HepG2 (cell line): ENCODE measurements at regions not wholly inside any gene's neighbourhood (a gene's known extent, or its start where the extent isn't known, plus 50 kb on each side); places are given as distances from the start of the nearest gene placed in this dataset.

Source experiments
- ATAC-seq: fragments of 200-7000 bp; cut with Tn5 transposase; 3 replicates; pipeline ENCODE4 v1.9.1; 2020; ENCODE audit warnings: mild to moderate bottlenecking, moderate library complexity
- BruUV-seq: library from RNA; stranded (reverse); fragments of 400-500 nt; replicated peaks from 2 replicates; lab custom pipeline; 2021; lab: Mats Ljungman, UMichigan
- CTCF ChIA-PET: fragments of 300-600 bp; formaldehyde crosslinking; extraction: SDS; loops from one replicate; lab custom pipeline; 2021; ENCODE audit warnings: low total read pairs, inconsistent platforms, low intra/inter-chr PET ratio; lab: Yijun Ruan, JAX
- POLR2A ChIA-PET: fragments of 350-600 bp; sonication (Branson Sonifier 250); formaldehyde crosslinking; loops from one replicate; lab custom pipeline; 2020; ENCODE audit warnings: antibody characterized with exemption, inconsistent platforms; lab: Yijun Ruan, JAX
- DNase-seq: peaks from one replicate; pipeline ENCODE4 v3.0.0-alpha.2; 2015; ENCODE audit warnings: low spot score
- FAIRE-seq: peaks from 3 replicates; lab custom pipeline; 2011; peaks lifted over from hg19 to GRCh38; lab: Jason Lieb, UNC
- H2AFZ ChIP-seq: one replicate; pipeline ENCODE4 v1.6.1; 2011; ENCODE audit warnings: low read length, inconsistent platforms
- H3K27ac ChIP-seq: fragments of 300-600 bp; 3 replicates; pipeline ENCODE4 v1.8.0; 2011; ENCODE audit warnings: mixed run types, mild to moderate bottlenecking, mixed read lengths, low read length, inconsistent platforms; ENCODE audit not compliant: insufficient read depth; ENCODE audit errors: extremely low read length
- H3K27me3 ChIP-seq, 2 experiments: fragments of 200-600 bp in 1 of 2; 2 replicates in 1 of 2; 3 replicates in 1 of 2; pipeline versions ENCODE4 v1.6.0 to v1.8.0; 2011; ENCODE audit warnings: low read length in 2 of 2, mild to moderate bottlenecking in 2 of 2, moderate library complexity in 2 of 2, inconsistent platforms in 1 of 2; ENCODE audit not compliant: insufficient read depth in 2 of 2, control insufficient read depth in 1 of 2
- H3K36me3 ChIP-seq, 2 experiments: fragments of 200-600 bp in 1 of 2; replicated peaks in 1 of 2; 2 replicates in 1 of 2; 3 replicates in 1 of 2; pipeline versions ENCODE4 v1.5.1 to v1.8.0; 2011; ENCODE audit warnings: low read length in 2 of 2, inconsistent platforms in 1 of 2; ENCODE audit not compliant: insufficient read depth in 2 of 2, control insufficient read depth in 1 of 2
- H3K4me1 ChIP-seq: 2 replicates; pipeline ENCODE4 v1.5.1; 2012; ENCODE audit warnings: low read length, inconsistent platforms; ENCODE audit not compliant: insufficient read depth
- H3K4me2 ChIP-seq: 2 replicates; pipeline ENCODE4 v1.6.0; 2011; ENCODE audit warnings: low read depth, low read length, inconsistent platforms
- H3K4me3 ChIP-seq, 3 experiments: fragments of 200-600 bp in 1 of 3; sonication (generic), shearing (Covaris generic) in 1 of 3; replicated peaks in 1 of 3; 2 replicates each; pipeline ENCODE4 v1.5.1; 2011 to 2016; ENCODE audit warnings: low read length in 3 of 3, inconsistent platforms in 2 of 3, low read depth in 2 of 3, mild to moderate bottlenecking in 2 of 3, control low read depth in 1 of 3, mixed read lengths in 1 of 3; ENCODE audit not compliant: insufficient read depth in 1 of 3
- H3K79me2 ChIP-seq: one replicate; pipeline ENCODE4 v1.6.1; 2011; ENCODE audit warnings: low read length, inconsistent platforms; ENCODE audit not compliant: insufficient read depth
- H3K9ac ChIP-seq: 2 replicates; pipeline ENCODE4 v1.6.0; 2011; ENCODE audit warnings: mild to moderate bottlenecking, low read depth, low read length, inconsistent platforms; ENCODE audit not compliant: insufficient read depth
- H3K9me3 ChIP-seq: 2 replicates; pipeline ENCODE4 v1.5.1; 2012; ENCODE audit warnings: mild to moderate bottlenecking, low read length
- H4K20me1 ChIP-seq: 2 replicates; pipeline ENCODE4 v1.6.0; 2011; ENCODE audit warnings: inconsistent platforms, mild to moderate bottlenecking, low read length, moderate library complexity; ENCODE audit not compliant: insufficient read depth
- RERE ChIP-seq: IDR thresholded peaks from 2 replicates; pipeline ENCODE4 v1.6.1; 2016; ENCODE audit warnings: low read depth, missing genetic modification reagents, missing compliant biosample characterization
- SMAD1 ChIP-seq: sonication (generic); formaldehyde crosslinking; IDR thresholded peaks from 2 replicates; pipeline ENCODE4 v1.4.0; 2020; ENCODE audit warnings: missing genetic modification reagents, low read depth, mild to moderate bottlenecking, borderline replicate concordance
- TEF ChIP-seq: sonication (generic); formaldehyde crosslinking; IDR thresholded peaks from 2 replicates; pipeline ENCODE4 v1.5.0; 2020; ENCODE audit warnings: missing genetic modification reagents
- ZNF598 ChIP-seq: sonication (generic); formaldehyde crosslinking; IDR thresholded peaks from 2 replicates; pipeline ENCODE4 v1.5.1; 2020; ENCODE audit warnings: mild to moderate bottlenecking, missing genetic modification reagents, borderline replicate concordance
- ZSCAN25 ChIP-seq: sonication (generic); formaldehyde crosslinking; IDR thresholded peaks from 2 replicates; pipeline ENCODE4 v1.8.0; 2022; ENCODE audit warnings: mild to moderate bottlenecking, missing genetic modification reagents
- WGBS: methylation state at CpG from one replicate; pipeline ENCODE4 v1.1.6; 2017; ENCODE audit warnings: low lambda C conversion rate; 5-methylcytosine and 5-hydroxymethylcytosine counted together
- in situ Hi-C: cut with HindIII; loops from 2 replicates; pipeline ENCODE4 v1.10.0; 2017; ENCODE audit warnings: low pct_unique_long_range_greater_than_20kb; ENCODE audit not compliant: extremely low pct_ligation_motif_present
- intact Hi-C: fragments of 100-400 bp; cut with micrococcal nuclease; formaldehyde crosslinking; loops from one replicate; pipeline ENCODE4 v1.10.0; 2022; ENCODE audit not compliant: unreplicated experiment
- TF ChIP-seq, protein P1 (sequence below): sonication (generic); formaldehyde crosslinking; IDR thresholded peaks from 2 replicates; pipeline ENCODE4 v1.4.0; 2020; ENCODE audit warnings: missing genetic modification reagents, low read depth, mild to moderate bottlenecking, borderline replicate concordance
- TF ChIP-seq, protein P2 (sequence below): sonication (generic); formaldehyde crosslinking; conservative IDR thresholded peaks from 2 replicates; pipeline ENCODE4 v1.8.0; 2022; ENCODE audit warnings: mild to moderate bottlenecking, moderate library complexity, missing genetic modification reagents

DNA sequence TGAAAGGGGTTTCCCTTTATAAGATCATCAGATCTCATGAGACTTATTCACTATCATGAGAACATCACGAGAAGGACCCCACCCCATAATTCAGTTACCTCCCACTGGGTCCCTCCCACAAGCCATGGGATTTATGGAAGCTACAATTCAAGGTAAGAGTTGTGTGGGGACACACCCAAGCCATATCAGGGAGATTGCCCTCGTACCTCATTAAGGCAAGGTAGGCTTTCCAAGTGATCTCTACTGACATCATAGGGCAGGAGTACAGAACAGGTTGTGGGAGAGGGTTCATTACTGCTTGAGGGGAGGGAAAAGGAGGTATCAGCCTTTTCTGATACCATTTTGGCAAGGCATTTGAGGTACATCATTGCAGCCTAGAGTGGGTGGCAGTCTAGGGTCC lies 524.6 kb downstream of the PRKD1 start:
- in situ Hi-C loops: no loop called here
- no peak overlapping the region for H3K27ac ChIP-seq
- H3K36me3 ChIP-seq: no peaks in the 10 kb centered on the region
- CTCF ChIA-PET: no interaction called here
- H2AFZ ChIP-seq: no peak overlapping the region
- TF ChIP-seq ZNF598 (CRISPR knock-in tag) (no peak), SMAD1 (no peak), ZSCAN25 (no peak), RERE (CRISPR knock-in tag) (no peak), TEF (no peak)
- TF ChIP-seq, protein P1, sequence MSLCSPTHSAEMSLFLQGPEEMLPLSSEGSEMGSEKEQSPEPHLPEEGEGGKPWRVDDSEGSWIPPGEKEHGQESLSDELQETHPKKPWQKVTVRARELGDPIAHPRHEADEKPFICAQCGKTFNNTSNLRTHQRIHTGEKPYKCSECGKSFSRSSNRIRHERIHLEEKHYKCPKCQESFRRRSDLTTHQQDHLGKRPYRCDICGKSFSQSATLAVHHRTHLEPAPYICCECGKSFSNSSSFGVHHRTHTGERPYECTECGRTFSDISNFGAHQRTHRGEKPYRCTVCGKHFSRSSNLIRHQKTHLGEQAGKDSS (CRISPR knock-in tag): no peak
- TF ChIP-seq, protein P2, sequence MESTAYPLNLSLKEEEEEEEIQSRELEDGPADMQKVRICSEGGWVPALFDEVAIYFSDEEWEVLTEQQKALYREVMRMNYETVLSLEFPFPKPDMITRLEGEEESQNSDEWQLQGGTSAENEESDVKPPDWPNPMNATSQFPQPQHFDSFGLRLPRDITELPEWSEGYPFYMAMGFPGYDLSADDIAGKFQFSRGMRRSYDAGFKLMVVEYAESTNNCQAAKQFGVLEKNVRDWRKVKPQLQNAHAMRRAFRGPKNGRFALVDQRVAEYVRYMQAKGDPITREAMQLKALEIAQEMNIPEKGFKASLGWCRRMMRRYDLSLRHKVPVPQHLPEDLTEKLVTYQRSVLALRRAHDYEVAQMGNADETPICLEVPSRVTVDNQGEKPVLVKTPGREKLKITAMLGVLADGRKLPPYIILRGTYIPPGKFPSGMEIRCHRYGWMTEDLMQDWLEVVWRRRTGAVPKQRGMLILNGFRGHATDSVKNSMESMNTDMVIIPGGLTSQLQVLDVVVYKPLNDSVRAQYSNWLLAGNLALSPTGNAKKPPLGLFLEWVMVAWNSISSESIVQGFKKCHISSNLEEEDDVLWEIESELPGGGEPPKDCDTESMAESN (CRISPR knock-in tag): no peak
- intact Hi-C loops: no loop called here
- no peaks in the 10 kb centered on the region for H3K4me1 ChIP-seq
- H3K79me2 ChIP-seq: no peaks in the 10 kb centered on the region
- H3K9ac ChIP-seq: no peak overlapping the region
- 0% methylated on average over 2 of the region's 2 CpGs for WGBS
- peaks cover 94% of the 10 kb centered on the region for H3K9me3 ChIP-seq
- ATAC-seq (no peak), DNase-seq (no peak), FAIRE-seq (no peak)
- H3K4me2 ChIP-seq: no peak overlapping the region
- POLR2A ChIA-PET: no interaction called here
- H3K4me3 ChIP-seq: no peak overlapping the region
- no TSS peak for BruUV-seq
- no peaks in the 10 kb centered on the region for H3K27me3 ChIP-seq
- no peaks in the 10 kb centered on the region for H4K20me1 ChIP-seq
